Spleen (tissue), 11 donors: ENCODE measurements at regions not wholly inside any gene's neighbourhood (a gene's known extent, or its start where the extent isn't known, plus 50 kb on each side); places are given as distances from the start of the nearest gene placed in this dataset.
"Not testable (repeated sequence)": the region's sequence is repeated elsewhere in the genome, so short reads cannot be mapped to it uniquely, and the experiment has no call there.

Experiments used
- DNase-seq: peaks from one replicate; pipeline ENCODE4 v3.0.0-alpha.2; 2020
- H3K27ac ChIP-seq, 8 donors: fragments of 200-600 bp; sonication (generic) in 7 of 8; 1 replicate in 4 of 8; 2 replicates in 4 of 8; pipeline versions ENCODE4 v1.5.0 to v1.8.0; 2016 to 2021; ENCODE audit warnings: inconsistent platforms in 4 of 8, mild to moderate bottlenecking in 4 of 8, moderate library complexity in 1 of 8
- H3K27me3 ChIP-seq, 7 donors: fragments of 200-600 bp; sonication (generic) in 6 of 7; replicated peaks in 1 of 7; 1 replicate in 4 of 7; 2 replicates in 3 of 7; pipeline versions ENCODE4 v1.5.0 to v1.8.0; 2016 to 2021; ENCODE audit warnings: inconsistent platforms in 3 of 7, mild to moderate bottlenecking in 1 of 7
- H3K36me3 ChIP-seq, 6 donors: fragments of 200-600 bp; sonication (generic) in 5 of 6; 1 replicate in 4 of 6; 2 replicates in 2 of 6; pipeline versions ENCODE4 v1.5.0 to v1.8.0; 2016 to 2021; ENCODE audit warnings: inconsistent platforms in 2 of 6
- H3K4me1 ChIP-seq, 6 donors: fragments of 200-600 bp; sonication (generic) in 5 of 6; 1 replicate in 3 of 6; 2 replicates in 3 of 6; pipeline versions ENCODE4 v1.5.0 to v1.8.0; 2016 to 2021; ENCODE audit warnings: inconsistent platforms in 3 of 6
- H3K4me3 ChIP-seq, 8 donors: fragments of 200-600 bp; sonication (generic) in 7 of 8; 1 replicate in 4 of 8; 2 replicates in 4 of 8; pipeline versions ENCODE4 v1.5.0 to v1.8.0; 2016 to 2021; ENCODE audit warnings: inconsistent platforms in 4 of 8, mild to moderate bottlenecking in 4 of 8, moderate library complexity in 2 of 8
- H3K9me3 ChIP-seq, 8 donors: fragments of 200-600 bp; sonication (generic) in 7 of 8; 1 replicate in 4 of 8; 2 replicates in 4 of 8; pipeline versions ENCODE4 v1.5.0 to v1.8.0; 2016 to 2021; ENCODE audit warnings: inconsistent platforms in 4 of 8
- POLR2A ChIP-seq, 3 donors: fragments of 450-650 bp; IDR thresholded peaks; one replicate each; pipeline ENCODE4 v1.5.1; 2017; ENCODE audit warnings: antibody characterized with exemption in 3 of 3, mild to moderate bottlenecking in 1 of 3
- POLR2AphosphoS5 ChIP-seq, 3 donors: sonication (generic); formaldehyde crosslinking; IDR thresholded peaks; one replicate each; pipeline ENCODE4 v1.5.1; 2017; ENCODE audit warnings: antibody characterized with exemption in 3 of 3
- WGBS, 5 donors: extraction: QIAGEN DNeasy Blood & Tissue Kit in 3 of 5; methylation state at CpG; one replicate each; pipeline versions ENCODE4 v1.1.5 to v1.1.7; 2013 to 2018; 5-methylcytosine and 5-hydroxymethylcytosine counted together
- intact Hi-C: fragments of 100-400 bp; cut with DNase I; formaldehyde crosslinking; loops from one replicate; pipeline ENCODE4 v1.15.0; 2023; ENCODE audit warnings: low total_unique reads
- TF ChIP-seq, protein P1 (sequence below), 11 experiments: fragments of 200-600 bp in 7 of 11; fragments of 450-650 bp in 4 of 11; sonication (generic) in 4 of 11; IDR thresholded peaks in 8 of 11; conservative IDR thresholded peaks in 3 of 11; 1 replicate in 7 of 11; 2 replicates in 4 of 11; pipeline versions ENCODE4 v1.4.0 to v1.8.0; 2016 to 2021; ENCODE audit warnings: antibody characterized with exemption in 11 of 11, inconsistent platforms in 4 of 11, mild to moderate bottlenecking in 1 of 11
- donor health status: healthy with polysubstance abuse.
- donor health status: DM: no; HTN: no; CAD: no; lungs with moderate emphysema.
- donor health status: DM: no; HTN: no; CAD: no.
- donor health status: Bipolar disorder and iron deficiency.
- donor health status: healthy.
- donor health status: DM: no; HTN: no; CAD: no.
- donor health status: DM: yes; HTN: yes; CAD: no.

GRCh38 chr7:19963695-19964094 is 190.3 kb upstream of the TMEM196 start:
- H3K4me1 ChIP-seq: no peaks in the 10 kb centered on the region
- H3K36me3 ChIP-seq: no peaks in the 10 kb centered on the region
- no peaks in the 10 kb centered on the region for H3K27me3 ChIP-seq
- DNase-seq: no peak
- H3K9me3 ChIP-seq: no peaks in the 10 kb centered on the region
- no peak overlapping the region for H3K27ac ChIP-seq
- H3K4me3 ChIP-seq: no peak overlapping the region
- TF ChIP-seq, protein P1, sequence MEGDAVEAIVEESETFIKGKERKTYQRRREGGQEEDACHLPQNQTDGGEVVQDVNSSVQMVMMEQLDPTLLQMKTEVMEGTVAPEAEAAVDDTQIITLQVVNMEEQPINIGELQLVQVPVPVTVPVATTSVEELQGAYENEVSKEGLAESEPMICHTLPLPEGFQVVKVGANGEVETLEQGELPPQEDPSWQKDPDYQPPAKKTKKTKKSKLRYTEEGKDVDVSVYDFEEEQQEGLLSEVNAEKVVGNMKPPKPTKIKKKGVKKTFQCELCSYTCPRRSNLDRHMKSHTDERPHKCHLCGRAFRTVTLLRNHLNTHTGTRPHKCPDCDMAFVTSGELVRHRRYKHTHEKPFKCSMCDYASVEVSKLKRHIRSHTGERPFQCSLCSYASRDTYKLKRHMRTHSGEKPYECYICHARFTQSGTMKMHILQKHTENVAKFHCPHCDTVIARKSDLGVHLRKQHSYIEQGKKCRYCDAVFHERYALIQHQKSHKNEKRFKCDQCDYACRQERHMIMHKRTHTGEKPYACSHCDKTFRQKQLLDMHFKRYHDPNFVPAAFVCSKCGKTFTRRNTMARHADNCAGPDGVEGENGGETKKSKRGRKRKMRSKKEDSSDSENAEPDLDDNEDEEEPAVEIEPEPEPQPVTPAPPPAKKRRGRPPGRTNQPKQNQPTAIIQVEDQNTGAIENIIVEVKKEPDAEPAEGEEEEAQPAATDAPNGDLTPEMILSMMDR (IDR thresholded peaks at IDR 0.05 in 8 of 11, conservative IDR thresholded peaks at IDR 0.05 in 3 of 11): no peak
- TF ChIP-seq POLR2AphosphoS5 (IDR thresholded peaks at IDR 0.05) (no peak), POLR2A (IDR thresholded peaks at IDR 0.05) (no peak)
- intact Hi-C loops: no loop called here
- WGBS, 5 donors: 89 to 98% (median 89%) methylated on average over 1 of the region's 1 CpG

DNA sequence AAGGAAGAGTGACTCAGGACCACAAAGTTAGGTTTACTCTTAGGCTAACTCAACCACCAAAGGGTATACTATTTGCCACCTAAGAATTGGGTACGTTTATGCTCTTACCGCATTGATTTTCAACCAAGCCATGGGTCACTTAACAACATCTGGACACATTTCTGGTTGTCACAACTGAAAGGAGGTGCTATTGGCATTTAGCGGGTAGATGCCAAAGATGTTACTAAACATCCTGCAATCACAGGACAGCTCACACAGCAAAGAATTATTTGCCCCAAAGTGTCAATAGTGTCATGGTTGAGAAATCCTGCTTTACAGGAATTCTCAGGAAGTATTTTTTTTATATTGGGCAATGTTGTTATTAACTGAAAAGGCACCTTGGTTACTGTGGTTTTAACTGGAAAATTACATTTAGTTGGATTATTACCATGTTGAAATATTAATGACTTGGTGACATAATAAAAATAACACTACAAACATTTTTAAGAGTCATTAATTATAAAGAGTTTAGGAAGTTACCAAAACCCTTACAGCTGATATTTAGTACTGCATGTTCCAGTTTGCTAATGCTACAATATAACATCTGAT is 185.0 kb upstream of the TMEM196 start:
- no peaks in the 10 kb centered on the region for H3K4me1 ChIP-seq
- peaks cover 0 to 26% (median 7%) of the 10 kb centered on the region in 8 donors for H3K9me3 ChIP-seq
- intact Hi-C loops: no loop called here
- 52 to 86% (median 69%) methylated on average over 3 of the region's 3 CpGs for WGBS, 5 donors
- DNase-seq: no peak
- TF ChIP-seq POLR2AphosphoS5 (IDR thresholded peaks at IDR 0.05) (no peak), POLR2A (IDR thresholded peaks at IDR 0.05) (no peak)
- TF ChIP-seq, protein P1 (IDR thresholded peaks at IDR 0.05 in 8 of 11, conservative IDR thresholded peaks at IDR 0.05 in 3 of 11): no peak
- H3K27me3 ChIP-seq: no peaks in the 10 kb centered on the region
- no peaks in the 10 kb centered on the region for H3K36me3 ChIP-seq
- H3K4me3 ChIP-seq: no peak overlapping the region
- H3K27ac ChIP-seq: no peak overlapping the region

DNA sequence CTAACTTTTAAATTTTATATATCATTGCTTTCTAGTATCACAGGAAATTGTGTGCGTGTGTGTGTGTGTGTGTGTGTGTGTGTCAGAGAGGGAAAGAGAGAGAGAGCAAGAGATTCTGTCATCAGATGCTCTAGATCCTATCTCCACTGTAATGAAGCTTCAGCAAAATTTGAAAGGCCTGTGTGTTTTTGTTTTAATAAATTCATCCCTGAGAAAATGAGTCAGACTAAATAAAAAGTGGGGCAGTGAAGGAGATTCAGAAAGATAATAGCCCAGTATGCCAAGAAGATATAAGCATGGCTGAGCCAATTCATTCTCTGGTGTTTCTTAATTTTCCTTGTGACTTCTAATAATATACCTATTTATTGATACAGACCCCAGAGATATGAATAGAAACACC is 184.2 kb upstream of the TMEM196 start:
- WGBS, 5 donors: 60 to 84% (median 79%) methylated on average over 1 of the region's 1 CpG
- intact Hi-C loops: no loop called here
- no peak overlapping the region for H3K4me3 ChIP-seq
- DNase-seq: no peak
- no peaks in the 10 kb centered on the region for H3K36me3 ChIP-seq
- peaks cover 0 to 26% (median 8%) of the 10 kb centered on the region in 8 donors for H3K9me3 ChIP-seq
- no peaks in the 10 kb centered on the region for H3K4me1 ChIP-seq
- no peak for TF ChIP-seq POLR2A (IDR thresholded peaks at IDR 0.05)
- TF ChIP-seq POLR2AphosphoS5 (IDR thresholded peaks at IDR 0.05): no peak
- TF ChIP-seq, protein P1 (IDR thresholded peaks at IDR 0.05 in 8 of 11, conservative IDR thresholded peaks at IDR 0.05 in 3 of 11): no peak
- no peak overlapping the region for H3K27ac ChIP-seq
- no peaks in the 10 kb centered on the region for H3K27me3 ChIP-seq

- 71 to 82% (median 81%) methylated on average over 7 of the region's 7 CpGs for WGBS, 5 donors
- DNase-seq, H3K27me3 ChIP-seq, H3K36me3 ChIP-seq, H3K27ac ChIP-seq, H3K4me3 ChIP-seq, intact Hi-C loops, H3K4me1 ChIP-seq: not testable (repeated sequence)
- H3K9me3 ChIP-seq: peaks cover 0 to 57% (median 29%) of the 10 kb centered on the region in 8 donors
Measured at GRCh38 chr7:19954166-19954565, 180.7 kb upstream of the TMEM196 start.

- peaks cover 0 to 65% (median 36%) of the 10 kb centered on the region in 8 donors for H3K9me3 ChIP-seq
- H3K4me3 ChIP-seq, H3K4me1 ChIP-seq, intact Hi-C loops, H3K27ac ChIP-seq, H3K27me3 ChIP-seq, DNase-seq, H3K36me3 ChIP-seq: not testable (repeated sequence)
- 89 to 97% (median 90%) methylated on average over 5 of the region's 5 CpGs for WGBS, 5 donors
Measured at GRCh38 chr7:19953411-19953810, 180.0 kb upstream of the TMEM196 start.
